Parathyroid adenoma (tissue), 2 donors: ENCODE measurements at regions not wholly inside any gene's neighbourhood (a gene's known extent, or its start where the extent isn't known, plus 50 kb on each side); places are given as distances from the start of the nearest gene placed in this dataset.

ENCODE experiments used
- H2AFZ ChIP-seq: fragments of 300-600 bp; sonication (generic); one replicate; pipeline ENCODE4 v1.7.0; 2017; ENCODE audit warnings: antibody characterized with exemption, mild to moderate bottlenecking
- H3K27ac ChIP-seq: fragments of 300-600 bp; sonication (generic); one replicate; pipeline ENCODE4 v1.7.0; 2017
- H3K27me3 ChIP-seq: fragments of 300-600 bp; sonication (generic); one replicate; pipeline ENCODE4 v1.7.0; 2017; ENCODE audit warnings: low read length; ENCODE audit not compliant: control insufficient read depth, insufficient read depth
- H3K36me3 ChIP-seq: fragments of 300-600 bp; sonication (generic); one replicate; pipeline ENCODE4 v1.7.0; 2017; ENCODE audit warnings: low read length; ENCODE audit not compliant: control insufficient read depth, insufficient read depth
- H3K4me1 ChIP-seq: fragments of 300-600 bp; sonication (generic); one replicate; pipeline ENCODE4 v1.7.0; 2017; ENCODE audit warnings: control low read depth
- H3K4me2 ChIP-seq: fragments of 300-600 bp; sonication (generic); one replicate; pipeline ENCODE4 v1.7.0; 2017; ENCODE audit warnings: low read length
- H3K4me3 ChIP-seq: fragments of 300-600 bp; sonication (generic); one replicate; pipeline ENCODE4 v1.7.0; 2017; ENCODE audit warnings: low read depth, low read length
- H3K79me2 ChIP-seq: fragments of 300-600 bp; sonication (generic); one replicate; pipeline ENCODE4 v1.7.0; 2017; ENCODE audit warnings: control low read depth
- H3K9ac ChIP-seq: fragments of 300-600 bp; sonication (generic); one replicate; pipeline ENCODE4 v1.7.0; 2017; ENCODE audit warnings: mild to moderate bottlenecking
- H3K9me3 ChIP-seq: fragments of 300-600 bp; sonication (generic); one replicate; pipeline ENCODE4 v1.7.0; 2017; ENCODE audit warnings: low read length; ENCODE audit not compliant: control insufficient read depth
- TF ChIP-seq, protein P1 (sequence below): fragments of 300-600 bp; sonication (generic); IDR thresholded peaks from one replicate; pipeline ENCODE4 v1.7.0; 2017; ENCODE audit warnings: antibody characterized with exemption, mild to moderate bottlenecking
- donor health status: primary hyperparathyroidism.

GRCh38 chr5:175810457-175810856 lies 60.9 kb upstream of the CPLX2 start:
- no peak overlapping the region for H2AFZ ChIP-seq
- H3K79me2 ChIP-seq = peaks cover 17% of the 10 kb centered on the region
- no peaks in the 10 kb centered on the region for H3K36me3 ChIP-seq
- no peaks in the 10 kb centered on the region for H3K27me3 ChIP-seq
- H3K4me1 ChIP-seq = no peaks in the 10 kb centered on the region
- H3K9me3 ChIP-seq = no peaks in the 10 kb centered on the region
- TF ChIP-seq, protein P1, sequence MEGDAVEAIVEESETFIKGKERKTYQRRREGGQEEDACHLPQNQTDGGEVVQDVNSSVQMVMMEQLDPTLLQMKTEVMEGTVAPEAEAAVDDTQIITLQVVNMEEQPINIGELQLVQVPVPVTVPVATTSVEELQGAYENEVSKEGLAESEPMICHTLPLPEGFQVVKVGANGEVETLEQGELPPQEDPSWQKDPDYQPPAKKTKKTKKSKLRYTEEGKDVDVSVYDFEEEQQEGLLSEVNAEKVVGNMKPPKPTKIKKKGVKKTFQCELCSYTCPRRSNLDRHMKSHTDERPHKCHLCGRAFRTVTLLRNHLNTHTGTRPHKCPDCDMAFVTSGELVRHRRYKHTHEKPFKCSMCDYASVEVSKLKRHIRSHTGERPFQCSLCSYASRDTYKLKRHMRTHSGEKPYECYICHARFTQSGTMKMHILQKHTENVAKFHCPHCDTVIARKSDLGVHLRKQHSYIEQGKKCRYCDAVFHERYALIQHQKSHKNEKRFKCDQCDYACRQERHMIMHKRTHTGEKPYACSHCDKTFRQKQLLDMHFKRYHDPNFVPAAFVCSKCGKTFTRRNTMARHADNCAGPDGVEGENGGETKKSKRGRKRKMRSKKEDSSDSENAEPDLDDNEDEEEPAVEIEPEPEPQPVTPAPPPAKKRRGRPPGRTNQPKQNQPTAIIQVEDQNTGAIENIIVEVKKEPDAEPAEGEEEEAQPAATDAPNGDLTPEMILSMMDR = no peak
- no peak overlapping the region for H3K9ac ChIP-seq
- no peak overlapping the region for H3K4me2 ChIP-seq
- no peak overlapping the region for H3K27ac ChIP-seq
- no peak overlapping the region for H3K4me3 ChIP-seq

GRCh38 chr5:175811589-175811988 lies 59.8 kb upstream of the CPLX2 start:
- Histone ChIP-seq H3K27me3 (no peaks in the 10 kb centered on the region), H3K79me2 (peaks cover 13% of the 10 kb centered on the region), H3K9me3 (no peaks in the 10 kb centered on the region), H3K36me3 (no peaks in the 10 kb centered on the region), H3K27ac (no peak overlapping the region), H2AFZ (no peak overlapping the region), H3K4me3 (no peak overlapping the region), H3K9ac (no peak overlapping the region), H3K4me2 (no peak overlapping the region), H3K4me1 (no peaks in the 10 kb centered on the region)
- TF ChIP-seq, protein P1 = no peak

GRCh38 chr5:175813943-175814630 lies 57.3 kb upstream of the CPLX2 start:
- TF ChIP-seq, protein P1 = no peak
- no peak overlapping the region for H2AFZ ChIP-seq
- no peak overlapping the region for H3K9ac ChIP-seq
- H3K9me3 ChIP-seq = no peaks in the 10 kb centered on the region
- no peak overlapping the region for H3K27ac ChIP-seq
- H3K36me3 ChIP-seq = no peaks in the 10 kb centered on the region
- peaks cover 13% of the 10 kb centered on the region for H3K79me2 ChIP-seq
- no peak overlapping the region for H3K4me2 ChIP-seq
- no peak overlapping the region for H3K4me3 ChIP-seq
- no peaks in the 10 kb centered on the region for H3K27me3 ChIP-seq
- no peaks in the 10 kb centered on the region for H3K4me1 ChIP-seq

GRCh38 chr5:175814691-175815090 lies 56.7 kb upstream of the CPLX2 start:
- Histone ChIP-seq H3K27me3 (no peaks in the 10 kb centered on the region), H3K27ac (no peak overlapping the region)

More at GRCh38 chr5:175814691-175815090, 56.7 kb upstream of the CPLX2 start:
- no peaks in the 10 kb centered on the region for H3K9me3 ChIP-seq
- no peak overlapping the region for H3K4me3 ChIP-seq
- no peak overlapping the region for H3K4me2 ChIP-seq
- no peak overlapping the region for H3K9ac ChIP-seq
- no peaks in the 10 kb centered on the region for H3K36me3 ChIP-seq
- TF ChIP-seq, protein P1 = no peak
- peaks cover 13% of the 10 kb centered on the region for H3K79me2 ChIP-seq
- H3K4me1 ChIP-seq = no peaks in the 10 kb centered on the region
- no peak overlapping the region for H2AFZ ChIP-seq
